K562 (cell line): ENCODE measurements at regions not wholly inside any gene's neighbourhood (a gene's known extent, or its start where the extent isn't known, plus 50 kb on each side); places are given as distances from the start of the nearest gene placed in this dataset.

Experiments used
- ATAC-seq: fragments of 200-7000 bp; cut with Tn5 transposase; 3 replicates; pipeline ENCODE4 v1.9.1; 2020; ENCODE audit warnings: moderate library complexity
- BruUV-seq: library from RNA; stranded (reverse); fragments of 400-500 nt; replicated peaks from 2 replicates; lab custom pipeline; 2021; lab: Mats Ljungman, UMichigan
- CTCF ChIA-PET: fragments of 300-600 bp; formaldehyde crosslinking; extraction: SDS; loops from one replicate; lab custom pipeline; 2021; ENCODE audit warnings: low intra/inter-chr PET ratio; lab: Yijun Ruan, JAX
- POLR2A ChIA-PET: fragments of 300-600, 350-650 bp; sonication (Branson Sonifier 250); formaldehyde crosslinking; extraction: SDS; loops from one replicate; lab custom pipeline; 2021; ENCODE audit warnings: antibody characterized with exemption, inconsistent platforms; lab: Yijun Ruan, JAX
- DNase-seq, 4 experiments: peaks; one replicate each; pipeline versions ENCODE4 v3.0.0 to v3.0.0-alpha.2; 2011 to 2018; ENCODE audit warnings: low spot score in 3 of 4, mixed read lengths in 3 of 4; ENCODE audit errors: extremely low read depth in 1 of 4
- FAIRE-seq: peaks from 2 replicates; lab custom pipeline; 2011; peaks lifted over from hg19 to GRCh38; lab: Jason Lieb, UNC
- H2AFZ ChIP-seq: 2 replicates; pipeline ENCODE4 v1.6.0; 2011; ENCODE audit warnings: low read depth, low read length, control low read depth, inconsistent platforms
- H3K27ac ChIP-seq: fragments of 200-600 bp; 3 replicates; pipeline ENCODE4 v1.8.0; 2011; ENCODE audit warnings: low read depth, mild to moderate bottlenecking, control low read depth, inconsistent platforms, low read length, moderate library complexity, mixed read lengths; ENCODE audit errors: extremely low read depth
- H3K27me3 ChIP-seq, 2 experiments: fragments of 300-600 bp in 1 of 2; 2 replicates in 1 of 2; 3 replicates in 1 of 2; pipeline versions ENCODE4 v1.6.0 to v1.8.0; 2011; ENCODE audit warnings: inconsistent platforms in 2 of 2, low read length in 2 of 2, mild to moderate bottlenecking in 1 of 2, mixed read lengths in 1 of 2, moderate library complexity in 1 of 2; ENCODE audit not compliant: control insufficient read depth in 2 of 2, insufficient read depth in 2 of 2
- H3K36me3 ChIP-seq: fragments of 300-600 bp; 3 replicates; pipeline ENCODE4 v1.8.0; 2011; ENCODE audit warnings: mild to moderate bottlenecking, low read length, inconsistent platforms; ENCODE audit not compliant: control insufficient read depth, insufficient read depth
- H3K4me1 ChIP-seq, 2 experiments: fragments of 200-600 bp in 1 of 2; replicated peaks in 1 of 2; 2 replicates in 1 of 2; 3 replicates in 1 of 2; pipeline versions ENCODE4 v1.5.1 to v1.8.0; 2011; ENCODE audit warnings: inconsistent platforms in 2 of 2, low read length in 2 of 2, mild to moderate bottlenecking in 1 of 2, mixed read lengths in 1 of 2, moderate library complexity in 1 of 2; ENCODE audit not compliant: control insufficient read depth in 2 of 2, insufficient read depth in 2 of 2
- H3K4me2 ChIP-seq: 2 replicates; pipeline ENCODE4 v1.6.1; 2011; ENCODE audit warnings: low read length, control low read depth, inconsistent platforms, mixed read lengths; ENCODE audit not compliant: insufficient read depth
- H3K4me3 ChIP-seq: fragments of 200-600 bp; sonication (generic), shearing (Covaris generic); 2 replicates; pipeline ENCODE4 v1.5.1; 2016; ENCODE audit warnings: control low read depth, inconsistent platforms
- H3K79me2 ChIP-seq: fragments of 200-600 bp; 3 replicates; pipeline ENCODE4 v1.8.0; 2011; ENCODE audit warnings: low read length, inconsistent platforms; ENCODE audit not compliant: control insufficient read depth, insufficient read depth
- H3K9ac ChIP-seq, 2 experiments: 2 replicates each; pipeline versions ENCODE4 v1.6.0 to v1.6.1; 2011; ENCODE audit warnings: low read depth in 2 of 2, low read length in 2 of 2, control low read depth in 1 of 2, inconsistent platforms in 1 of 2, mild to moderate bottlenecking in 1 of 2, mixed read lengths in 1 of 2; ENCODE audit not compliant: insufficient read depth in 1 of 2
- H3K9me1 ChIP-seq: one replicate; pipeline ENCODE4 v1.6.0; 2011; ENCODE audit warnings: inconsistent platforms, mild to moderate bottlenecking, low read length, moderate library complexity; ENCODE audit not compliant: control insufficient read depth, insufficient read depth
- H3K9me3 ChIP-seq: replicated peaks from 2 replicates; pipeline ENCODE4 v1.5.1; 2011; ENCODE audit warnings: low read depth, low read length, inconsistent platforms; ENCODE audit not compliant: control insufficient read depth, insufficient read depth
- H4K20me1 ChIP-seq: replicated peaks from 2 replicates; pipeline ENCODE4 v1.6.1; 2011; ENCODE audit warnings: low read length, inconsistent platforms, mixed read lengths; ENCODE audit not compliant: control insufficient read depth, insufficient read depth
- KDM5B ChIP-seq: fragments of 200-600 bp; sonication (generic); IDR thresholded peaks from 2 replicates; pipeline ENCODE4 v1.6.1; 2012; ENCODE audit warnings: low read depth, mild to moderate bottlenecking, moderate library complexity, low read length, control low read depth, inconsistent platforms; ENCODE audit not compliant: insufficient replicate concordance
- NELFE ChIP-seq: IDR thresholded peaks from 2 replicates; pipeline ENCODE4 v1.6.1; 2011; ENCODE audit warnings: mild to moderate bottlenecking; ENCODE audit not compliant: insufficient read depth, insufficient read length
- NR4A1 ChIP-seq, 2 experiments: fragments of 250-450 bp in 1 of 2; fragments of 450-650 bp in 1 of 2; sonication (Bioruptor Pico) in 1 of 2; IDR thresholded peaks; 2 replicates each; pipeline versions ENCODE4 v1.4.0 to v1.6.1; 2016 to 2020; ENCODE audit warnings: mild to moderate bottlenecking in 2 of 2, missing compliant biosample characterization in 1 of 2, missing genetic modification characterization in 1 of 2, moderate library complexity in 1 of 2
- VEZF1 ChIP-seq: fragments of 200-800 bp; sonication (Bioruptor generic); IDR thresholded peaks from 2 replicates; pipeline ENCODE4 v1.6.1; 2017; ENCODE audit warnings: missing genetic modification characterization, missing compliant biosample characterization
- WGBS: fragments of 100-300 bp; shearing (Covaris generic); methylation state at CpG from one replicate; pipeline ENCODE4 v1.1.6; 2016; ENCODE audit warnings: low coverage, mixed read lengths; ENCODE audit not compliant: insufficient coverage; ENCODE audit errors: missing lambda C conversion rate; 5-methylcytosine and 5-hydroxymethylcytosine counted together
- in situ Hi-C: fragments of 300-500 bp; cut with MboI; formaldehyde crosslinking; loops from 4 replicates; pipeline ENCODE4 v1.15.0; 2018; ENCODE audit warnings: inconsistent platforms, mixed read lengths
- intact Hi-C: fragments of 100-400 bp; cut with micrococcal nuclease; formaldehyde crosslinking; loops from 2 replicates; pipeline ENCODE4 v1.14.2; 2022

DNA sequence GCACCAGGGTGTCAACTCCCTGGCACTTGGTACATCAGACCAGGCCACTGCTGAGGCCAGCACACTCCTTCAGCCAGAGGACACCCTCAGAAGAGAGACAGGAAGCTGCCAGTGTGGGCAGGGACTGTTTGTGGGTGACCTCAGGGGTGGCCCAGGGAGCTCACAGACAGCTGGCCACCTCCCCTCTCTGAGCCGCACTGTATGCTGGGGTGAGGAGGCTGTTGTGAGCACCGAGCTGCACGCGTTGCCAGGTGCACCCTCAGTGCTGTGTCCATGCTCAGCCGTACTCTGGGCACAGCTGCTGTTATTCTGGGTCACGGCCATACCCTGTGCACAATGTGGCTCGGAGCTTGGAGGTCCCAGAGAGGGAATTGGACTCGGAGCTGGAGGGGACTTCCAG is 61.5 kb upstream of the NANOS1 start:
- DNase-seq: no peak
- TF ChIP-seq NELFE (no peak), NR4A1 (CRISPR knock-in tag; IDR thresholded peaks at IDR 0.05) (no peak), NR4A1 (tag; IDR thresholded peaks at IDR 0.05) (no peak), VEZF1 (no peak)
- intact Hi-C loops (no loop called here), in situ Hi-C loops (no loop called here)
- Histone ChIP-seq H4K20me1 (no peaks in the 10 kb centered on the region), H3K4me2 (no peak overlapping the region), H3K9me1 (no peaks in the 10 kb centered on the region), H3K79me2 (no peaks in the 10 kb centered on the region), H3K27me3 (peaks cover 2 to 46% of the 10 kb centered on the region in 2 experiments; a peak in 3 of 5 replicates), H3K36me3 (no peaks in the 10 kb centered on the region), H3K4me3 (no peak overlapping the region), H3K9me3 (no peaks in the 10 kb centered on the region), H3K27ac (no peak overlapping the region), H3K4me1 (no peaks in the 10 kb centered on the region; a peak in 1 of 5 replicates), H3K9ac (no peak overlapping the region), H2AFZ (no peak overlapping the region)
- ATAC-seq: no peak
- FAIRE-seq: no peak
- no TSS peak for BruUV-seq
- ChIA-PET CTCF (no interaction called here), POLR2A (no interaction called here)
- 0% methylated on average over 8 of the region's 8 CpGs for WGBS

GRCh38 chr10:118968482-118968881 is 61.0 kb upstream of the NANOS1 start:
- no peaks in the 10 kb centered on the region; a peak in 1 of 5 replicates for H3K4me1 ChIP-seq
- CTCF ChIA-PET: no interaction called here
- no TSS peak for BruUV-seq
- no peak for TF ChIP-seq KDM5B
- H3K4me2 ChIP-seq: no peak overlapping the region
- no peaks in the 10 kb centered on the region for H3K9me3 ChIP-seq
- no peaks in the 10 kb centered on the region for H3K36me3 ChIP-seq
- no peak for FAIRE-seq
- H3K79me2 ChIP-seq: no peaks in the 10 kb centered on the region
- in situ Hi-C loops: no loop called here
- intact Hi-C loops: no loop called here
- H3K9me1 ChIP-seq: no peaks in the 10 kb centered on the region
- no peak for DNase-seq
- no peaks in the 10 kb centered on the region for H4K20me1 ChIP-seq
- no peak for ATAC-seq
- H3K27ac ChIP-seq: no peak overlapping the region
- POLR2A ChIA-PET: no interaction called here
- H3K9ac ChIP-seq: no peak overlapping the region
- no peak overlapping the region for H3K4me3 ChIP-seq
- no peak overlapping the region for H2AFZ ChIP-seq
- 3% methylated on average over 10 of the region's 11 CpGs for WGBS
- H3K27me3 ChIP-seq: peaks cover 2 to 42% of the 10 kb centered on the region in 2 experiments; a peak in 3 of 5 replicates
